HepG2 (cell line): ENCODE measurements at regions not wholly inside any gene's neighbourhood (a gene's known extent, or its start where the extent isn't known, plus 50 kb on each side); places are given as distances from the start of the nearest gene placed in this dataset.

ENCODE experiments used
- ATAC-seq: fragments of 200-7000 bp; cut with Tn5 transposase; 3 replicates; pipeline ENCODE4 v1.9.1; 2020; ENCODE audit warnings: mild to moderate bottlenecking, moderate library complexity
- BruUV-seq: library from RNA; stranded (reverse); fragments of 400-500 nt; replicated peaks from 2 replicates; lab custom pipeline; 2021; lab: Mats Ljungman, UMichigan
- CTCF ChIA-PET: fragments of 300-600 bp; formaldehyde crosslinking; extraction: SDS; loops from one replicate; lab custom pipeline; 2021; ENCODE audit warnings: low total read pairs, inconsistent platforms, low intra/inter-chr PET ratio; lab: Yijun Ruan, JAX
- POLR2A ChIA-PET: fragments of 350-600 bp; sonication (Branson Sonifier 250); formaldehyde crosslinking; loops from one replicate; lab custom pipeline; 2020; ENCODE audit warnings: antibody characterized with exemption, inconsistent platforms; lab: Yijun Ruan, JAX
- DNase-seq: peaks from one replicate; pipeline ENCODE4 v3.0.0-alpha.2; 2015; ENCODE audit warnings: low spot score
- FAIRE-seq: peaks from 3 replicates; lab custom pipeline; 2011; peaks lifted over from hg19 to GRCh38; lab: Jason Lieb, UNC
- H2AFZ ChIP-seq: one replicate; pipeline ENCODE4 v1.6.1; 2011; ENCODE audit warnings: low read length, inconsistent platforms
- H3K27ac ChIP-seq: fragments of 300-600 bp; 3 replicates; pipeline ENCODE4 v1.8.0; 2011; ENCODE audit warnings: mixed run types, mild to moderate bottlenecking, mixed read lengths, low read length, inconsistent platforms; ENCODE audit not compliant: insufficient read depth; ENCODE audit errors: extremely low read length
- H3K27me3 ChIP-seq, 2 experiments: fragments of 200-600 bp in 1 of 2; 2 replicates in 1 of 2; 3 replicates in 1 of 2; pipeline versions ENCODE4 v1.6.0 to v1.8.0; 2011; ENCODE audit warnings: low read length in 2 of 2, mild to moderate bottlenecking in 2 of 2, moderate library complexity in 2 of 2, inconsistent platforms in 1 of 2; ENCODE audit not compliant: insufficient read depth in 2 of 2, control insufficient read depth in 1 of 2
- H3K36me3 ChIP-seq, 2 experiments: fragments of 200-600 bp in 1 of 2; replicated peaks in 1 of 2; 2 replicates in 1 of 2; 3 replicates in 1 of 2; pipeline versions ENCODE4 v1.5.1 to v1.8.0; 2011; ENCODE audit warnings: low read length in 2 of 2, inconsistent platforms in 1 of 2; ENCODE audit not compliant: insufficient read depth in 2 of 2, control insufficient read depth in 1 of 2
- H3K4me1 ChIP-seq: 2 replicates; pipeline ENCODE4 v1.5.1; 2012; ENCODE audit warnings: low read length, inconsistent platforms; ENCODE audit not compliant: insufficient read depth
- H3K4me2 ChIP-seq: 2 replicates; pipeline ENCODE4 v1.6.0; 2011; ENCODE audit warnings: low read depth, low read length, inconsistent platforms
- H3K4me3 ChIP-seq, 3 experiments: fragments of 200-600 bp in 1 of 3; sonication (generic), shearing (Covaris generic) in 1 of 3; replicated peaks in 1 of 3; 2 replicates each; pipeline ENCODE4 v1.5.1; 2011 to 2016; ENCODE audit warnings: low read length in 3 of 3, inconsistent platforms in 2 of 3, low read depth in 2 of 3, mild to moderate bottlenecking in 2 of 3, control low read depth in 1 of 3, mixed read lengths in 1 of 3; ENCODE audit not compliant: insufficient read depth in 1 of 3
- H3K79me2 ChIP-seq: one replicate; pipeline ENCODE4 v1.6.1; 2011; ENCODE audit warnings: low read length, inconsistent platforms; ENCODE audit not compliant: insufficient read depth
- H3K9ac ChIP-seq: 2 replicates; pipeline ENCODE4 v1.6.0; 2011; ENCODE audit warnings: mild to moderate bottlenecking, low read depth, low read length, inconsistent platforms; ENCODE audit not compliant: insufficient read depth
- H3K9me3 ChIP-seq: 2 replicates; pipeline ENCODE4 v1.5.1; 2012; ENCODE audit warnings: mild to moderate bottlenecking, low read length
- H4K20me1 ChIP-seq: 2 replicates; pipeline ENCODE4 v1.6.0; 2011; ENCODE audit warnings: inconsistent platforms, mild to moderate bottlenecking, low read length, moderate library complexity; ENCODE audit not compliant: insufficient read depth
- SRSF4 ChIP-seq: fragments of 200-400 bp; formaldehyde crosslinking; IDR thresholded peaks from one replicate; pipeline ENCODE4 v1.6.1; 2018; ENCODE audit warnings: mild to moderate bottlenecking, low read depth, low read length, moderate library complexity; ENCODE audit not compliant: poor library complexity, severe bottlenecking
- TRAFD1 ChIP-seq: sonication (generic); formaldehyde crosslinking; IDR thresholded peaks from 2 replicates; pipeline ENCODE4 v1.5.1; 2020; ENCODE audit warnings: missing genetic modification reagents, mild to moderate bottlenecking, borderline replicate concordance
- in situ Hi-C: cut with HindIII; loops from 2 replicates; pipeline ENCODE4 v1.10.0; 2017; ENCODE audit warnings: low pct_unique_long_range_greater_than_20kb; ENCODE audit not compliant: extremely low pct_ligation_motif_present
- intact Hi-C: fragments of 100-400 bp; cut with micrococcal nuclease; formaldehyde crosslinking; loops from one replicate; pipeline ENCODE4 v1.10.0; 2022; ENCODE audit not compliant: unreplicated experiment
- TF ChIP-seq, protein P1 (sequence below): sonication (generic); formaldehyde crosslinking; IDR thresholded peaks from 2 replicates; pipeline ENCODE4 v1.4.0; 2020; ENCODE audit warnings: missing genetic modification reagents, borderline replicate concordance

DNA sequence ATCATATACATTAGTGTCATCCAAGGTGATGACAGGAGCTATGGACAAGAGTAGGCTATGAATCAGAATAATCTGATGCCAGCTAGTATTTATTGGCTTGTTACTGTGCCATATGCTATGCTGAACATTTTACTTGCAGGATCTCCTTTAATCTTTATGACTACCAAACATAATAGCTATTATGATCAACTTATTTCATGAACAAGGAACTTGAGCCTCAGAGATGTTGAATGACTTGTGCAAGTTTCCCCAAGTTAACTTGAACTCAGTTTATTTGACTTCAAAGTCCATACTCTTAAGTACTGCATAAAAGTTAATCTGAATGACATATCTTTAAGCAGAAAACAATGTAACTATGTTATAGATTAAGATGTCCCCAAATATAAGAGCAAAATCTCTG, 178.8 kb upstream of the ARHGAP20 start:
- Histone ChIP-seq H3K36me3 (no peaks in the 10 kb centered on the region), H3K27ac (no peak overlapping the region), H4K20me1 (no peaks in the 10 kb centered on the region), H3K4me2 (no peak overlapping the region), H3K4me1 (no peaks in the 10 kb centered on the region), H3K9me3 (no peaks in the 10 kb centered on the region), H3K79me2 (no peaks in the 10 kb centered on the region), H3K9ac (no peak overlapping the region), H2AFZ (no peak overlapping the region), H3K4me3 (no peak overlapping the region), H3K27me3 (no peaks in the 10 kb centered on the region)
- ChIA-PET CTCF (no interaction called here), POLR2A (no interaction called here)
- no peak for DNase-seq
- TF ChIP-seq TRAFD1 (CRISPR knock-in tag) (no peak), SRSF4 (no peak)
- TF ChIP-seq, protein P1, sequence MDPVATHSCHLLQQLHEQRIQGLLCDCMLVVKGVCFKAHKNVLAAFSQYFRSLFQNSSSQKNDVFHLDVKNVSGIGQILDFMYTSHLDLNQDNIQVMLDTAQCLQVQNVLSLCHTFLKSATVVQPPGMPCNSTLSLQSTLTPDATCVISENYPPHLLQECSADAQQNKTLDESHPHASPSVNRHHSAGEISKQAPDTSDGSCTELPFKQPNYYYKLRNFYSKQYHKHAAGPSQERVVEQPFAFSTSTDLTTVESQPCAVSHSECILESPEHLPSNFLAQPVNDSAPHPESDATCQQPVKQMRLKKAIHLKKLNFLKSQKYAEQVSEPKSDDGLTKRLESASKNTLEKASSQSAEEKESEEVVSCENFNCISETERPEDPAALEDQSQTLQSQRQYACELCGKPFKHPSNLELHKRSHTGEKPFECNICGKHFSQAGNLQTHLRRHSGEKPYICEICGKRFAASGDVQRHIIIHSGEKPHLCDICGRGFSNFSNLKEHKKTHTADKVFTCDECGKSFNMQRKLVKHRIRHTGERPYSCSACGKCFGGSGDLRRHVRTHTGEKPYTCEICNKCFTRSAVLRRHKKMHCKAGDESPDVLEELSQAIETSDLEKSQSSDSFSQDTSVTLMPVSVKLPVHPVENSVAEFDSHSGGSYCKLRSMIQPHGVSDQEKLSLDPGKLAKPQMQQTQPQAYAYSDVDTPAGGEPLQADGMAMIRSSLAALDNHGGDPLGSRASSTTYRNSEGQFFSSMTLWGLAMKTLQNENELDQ (CRISPR knock-in tag) = no peak
- ATAC-seq = no peak
- no TSS peak for BruUV-seq
- no peak for FAIRE-seq
- intact Hi-C loops (no loop called here), in situ Hi-C loops (no loop called here)
